MM.1S (cell line): ENCODE measurements at regions not wholly inside any gene's neighbourhood (a gene's known extent, or its start where the extent isn't known, plus 50 kb on each side); places are given as distances from the start of the nearest gene placed in this dataset.

Source experiments
- DNase-seq: peaks from one replicate; pipeline ENCODE4 v3.0.0-alpha.2; 2015
- H2AFZ ChIP-seq: fragments of 300-600 bp; sonication (generic); 2 replicates; pipeline ENCODE4 v1.6.0; 2016; ENCODE audit warnings: antibody characterized with exemption, low read length
- H3F3A ChIP-seq: fragments of 300-600 bp; sonication (generic); 2 replicates; pipeline ENCODE4 v1.6.1; 2016; ENCODE audit warnings: mild to moderate bottlenecking, antibody characterized with exemption, low read length, moderate library complexity, mixed read lengths; ENCODE audit not compliant: insufficient read depth
- H3K27ac ChIP-seq: fragments of 300-600 bp; sonication (generic); 2 replicates; pipeline ENCODE4 v1.5.1; 2016; ENCODE audit warnings: mild to moderate bottlenecking, low read length
- H3K27me3 ChIP-seq: fragments of 300-600 bp; sonication (generic); replicated peaks from 2 replicates; pipeline ENCODE4 v1.6.0; 2016; ENCODE audit warnings: low read length; ENCODE audit not compliant: insufficient read depth
- H3K36me3 ChIP-seq: fragments of 300-600 bp; sonication (generic); replicated peaks from 2 replicates; pipeline ENCODE4 v1.6.1; 2016; ENCODE audit warnings: mild to moderate bottlenecking, low read length, mixed read lengths; ENCODE audit not compliant: insufficient read depth
- H3K4me1 ChIP-seq: fragments of 300-600 bp; sonication (generic); 2 replicates; pipeline ENCODE4 v1.6.1; 2016; ENCODE audit warnings: low read length, mixed read lengths
- H3K4me2 ChIP-seq: fragments of 300-600 bp; sonication (generic); 2 replicates; pipeline ENCODE4 v1.6.0; 2016; ENCODE audit warnings: low read depth, low read length
- H3K4me3 ChIP-seq: fragments of 300-600 bp; sonication (generic); 2 replicates; pipeline ENCODE4 v1.5.1; 2016; ENCODE audit warnings: low read length, mixed read lengths
- H3K79me2 ChIP-seq: fragments of 300-600 bp; sonication (generic); 2 replicates; pipeline ENCODE4 v1.6.1; 2016; ENCODE audit warnings: mixed run types, low read length, mixed read lengths
- H3K9ac ChIP-seq: fragments of 300-600 bp; sonication (generic); 2 replicates; pipeline ENCODE4 v1.6.1; 2016; ENCODE audit warnings: low read length, mixed read lengths
- H3K9me2 ChIP-seq: fragments of 300-600 bp; sonication (generic); replicated peaks from 2 replicates; pipeline ENCODE4 v1.6.1; 2016; ENCODE audit warnings: mild to moderate bottlenecking, low read length, mixed read lengths; ENCODE audit not compliant: insufficient read depth
- H3K9me3 ChIP-seq: fragments of 300-600 bp; sonication (generic); replicated peaks from 2 replicates; pipeline ENCODE4 v1.6.1; 2016; ENCODE audit warnings: mild to moderate bottlenecking, low read length, mixed read lengths; ENCODE audit not compliant: insufficient read depth
- H4K20me1 ChIP-seq: fragments of 300-600 bp; sonication (generic); 2 replicates; pipeline ENCODE4 v1.6.1; 2016; ENCODE audit warnings: mild to moderate bottlenecking, low read length, moderate library complexity, mixed read lengths; ENCODE audit not compliant: insufficient read depth
- EZH2 ChIP-seq: fragments of 300-600 bp; sonication (generic); optimal IDR thresholded peaks from 2 replicates; pipeline ENCODE3; 2017; ENCODE audit warnings: low read depth, mild to moderate bottlenecking, antibody characterized with exemption, low read length, mixed read lengths
- EZH2phosphoT487 ChIP-seq: fragments of 300-600 bp; sonication (generic); IDR thresholded peaks from 2 replicates; pipeline ENCODE4 v1.6.1; 2018; ENCODE audit warnings: antibody characterized with exemption, low read length
- TF ChIP-seq, protein P1 (sequence below): fragments of 300-600 bp; sonication (generic); IDR thresholded peaks from 2 replicates; pipeline ENCODE4 v1.5.1; 2016; ENCODE audit warnings: antibody characterized with exemption, low read length, mixed read lengths

DNA sequence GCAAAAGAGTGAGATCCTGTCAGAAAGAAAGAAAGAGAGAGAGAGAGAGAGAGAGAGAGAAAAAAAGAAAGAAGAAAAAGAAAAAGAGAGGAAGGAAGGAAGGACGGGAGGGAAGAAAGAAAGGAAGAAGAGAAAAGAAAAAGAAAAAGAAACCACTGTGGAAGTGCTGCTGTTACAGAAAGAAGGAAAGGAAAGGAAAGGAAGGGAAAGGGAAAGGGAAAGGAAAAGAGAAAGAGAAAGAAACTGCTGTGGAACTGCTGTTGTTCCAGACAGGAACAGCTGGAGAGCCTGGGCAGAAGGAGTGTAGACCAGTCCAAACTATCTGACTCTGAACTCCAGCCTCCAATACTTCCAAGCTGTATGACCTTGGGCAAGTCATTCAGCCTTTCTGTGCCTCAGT is 220.7 kb upstream of the WWC1 start:
- Histone ChIP-seq H3K4me3 (no peak overlapping the region), H3F3A (no peaks in the 10 kb centered on the region)

DNA sequence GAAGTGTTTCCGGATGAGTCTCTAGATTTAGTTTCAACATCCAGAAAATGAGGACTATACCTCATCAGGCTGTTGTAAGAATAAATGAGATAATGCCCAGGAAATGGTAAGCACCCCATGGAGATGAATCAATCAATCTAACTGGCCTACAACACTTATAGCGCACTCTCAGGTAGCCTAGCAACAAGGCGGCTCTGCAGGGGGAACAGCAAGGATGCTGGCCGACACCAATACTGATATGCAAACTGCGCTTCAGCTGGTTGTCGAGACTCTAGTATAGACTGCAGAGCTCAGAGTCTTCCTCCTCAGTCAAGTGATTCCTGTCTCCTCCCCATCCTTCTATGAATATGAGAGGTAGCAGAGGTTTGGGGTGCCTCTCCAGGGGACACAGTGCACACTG is 218.8 kb upstream of the WWC1 start:
- Histone ChIP-seq H3K27me3 (no peaks in the 10 kb centered on the region), H3K27ac (no peak overlapping the region), H4K20me1 (no peaks in the 10 kb centered on the region), H3K9me2 (no peaks in the 10 kb centered on the region), H3K9me3 (no peaks in the 10 kb centered on the region), H3K9ac (no peak overlapping the region), H3K4me2 (no peak overlapping the region), H3K4me1 (no peaks in the 10 kb centered on the region), H3F3A (no peaks in the 10 kb centered on the region), H3K36me3 (no peaks in the 10 kb centered on the region), H2AFZ (no peak overlapping the region), H3K4me3 (no peak overlapping the region), H3K79me2 (no peaks in the 10 kb centered on the region)
- no peak for DNase-seq
- TF ChIP-seq EZH2phosphoT487 (no peak), EZH2 (no peak)
- TF ChIP-seq, protein P1, sequence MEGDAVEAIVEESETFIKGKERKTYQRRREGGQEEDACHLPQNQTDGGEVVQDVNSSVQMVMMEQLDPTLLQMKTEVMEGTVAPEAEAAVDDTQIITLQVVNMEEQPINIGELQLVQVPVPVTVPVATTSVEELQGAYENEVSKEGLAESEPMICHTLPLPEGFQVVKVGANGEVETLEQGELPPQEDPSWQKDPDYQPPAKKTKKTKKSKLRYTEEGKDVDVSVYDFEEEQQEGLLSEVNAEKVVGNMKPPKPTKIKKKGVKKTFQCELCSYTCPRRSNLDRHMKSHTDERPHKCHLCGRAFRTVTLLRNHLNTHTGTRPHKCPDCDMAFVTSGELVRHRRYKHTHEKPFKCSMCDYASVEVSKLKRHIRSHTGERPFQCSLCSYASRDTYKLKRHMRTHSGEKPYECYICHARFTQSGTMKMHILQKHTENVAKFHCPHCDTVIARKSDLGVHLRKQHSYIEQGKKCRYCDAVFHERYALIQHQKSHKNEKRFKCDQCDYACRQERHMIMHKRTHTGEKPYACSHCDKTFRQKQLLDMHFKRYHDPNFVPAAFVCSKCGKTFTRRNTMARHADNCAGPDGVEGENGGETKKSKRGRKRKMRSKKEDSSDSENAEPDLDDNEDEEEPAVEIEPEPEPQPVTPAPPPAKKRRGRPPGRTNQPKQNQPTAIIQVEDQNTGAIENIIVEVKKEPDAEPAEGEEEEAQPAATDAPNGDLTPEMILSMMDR: no peak

More for the DNA sequence above, 220.7 kb upstream of the WWC1 start:
- TF ChIP-seq EZH2 (no peak), EZH2phosphoT487 (no peak)
- TF ChIP-seq, protein P1: no peak
- no peak overlapping the region for H3K27ac ChIP-seq
- H3K36me3 ChIP-seq: no peaks in the 10 kb centered on the region
- H4K20me1 ChIP-seq: no peaks in the 10 kb centered on the region
- H3K4me2 ChIP-seq: no peak overlapping the region
- no peak overlapping the region for H2AFZ ChIP-seq
- H3K4me1 ChIP-seq: no peaks in the 10 kb centered on the region
- no peak overlapping the region for H3K9ac ChIP-seq
- no peaks in the 10 kb centered on the region for H3K9me2 ChIP-seq
- H3K9me3 ChIP-seq: no peaks in the 10 kb centered on the region
- DNase-seq: no peak
- H3K79me2 ChIP-seq: no peaks in the 10 kb centered on the region
- H3K27me3 ChIP-seq: no peaks in the 10 kb centered on the region

DNA sequence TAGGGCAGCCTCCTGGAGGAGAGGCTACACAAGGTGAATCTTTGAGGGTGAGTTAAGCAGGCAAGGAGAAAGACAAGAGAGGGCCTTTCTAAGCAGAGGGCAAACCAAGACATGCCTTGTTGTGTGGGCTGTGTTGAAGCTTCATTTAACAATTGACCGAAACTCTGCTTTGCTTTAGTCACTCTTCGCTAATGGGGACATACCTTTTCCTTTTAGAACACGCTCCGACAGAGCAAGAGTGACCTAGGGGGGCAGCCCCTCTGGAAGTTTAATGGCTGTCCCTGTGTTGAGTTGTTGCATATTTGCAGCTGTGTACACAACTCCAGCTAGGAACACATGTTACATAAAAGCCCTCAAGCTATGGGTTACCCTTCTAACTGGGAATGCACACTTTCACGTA is 218.1 kb upstream of the WWC1 start:
- Histone ChIP-seq H2AFZ (no peak overlapping the region), H3K27ac (no peak overlapping the region), H3K9me2 (no peaks in the 10 kb centered on the region), H3K9me3 (no peaks in the 10 kb centered on the region), H3K79me2 (no peaks in the 10 kb centered on the region), H3K27me3 (no peaks in the 10 kb centered on the region), H3K4me2 (no peak overlapping the region), H3K9ac (no peak overlapping the region), H3K4me1 (no peaks in the 10 kb centered on the region), H3K36me3 (no peaks in the 10 kb centered on the region), H3F3A (no peaks in the 10 kb centered on the region), H4K20me1 (no peaks in the 10 kb centered on the region), H3K4me3 (no peak overlapping the region)
- no peak for TF ChIP-seq EZH2
- TF ChIP-seq, protein P1: no peak
- TF ChIP-seq EZH2phosphoT487: no peak
- no peak for DNase-seq
